ENCODE measurements at regions not wholly inside any gene's neighbourhood (a gene's known extent, or its start where the extent isn't known, plus 50 kb on each side); places are given as distances from the start of the nearest gene placed in this dataset.
A peak's percentile ranks its signal among the peaks of the same experiment; 100 is the strongest.

- in situ Hi-C loops (cut with MboI; ENCODE audit: low pct_ligation_motif_present in 1 of 4, low pct_unique_long_range_greater_than_20kb in 1 of 4, low sequenced_read_pairs in 3 of 4) (no loop called here), intact Hi-C loops (cut with DNase I; ENCODE audit: low total_unique reads) (no loop called here)
- Histone ChIP-seq H3K27ac (peak overlapping the region in 2 of 4 donors; percentile 3 to 19), H3K9me3 (no peaks in the 10 kb centered on the region), H3K27me3 (no peaks in the 10 kb centered on the region), H3K36me3 (no peaks in the 10 kb centered on the region), H3K4me1 (no peaks in the 10 kb centered on the region), H3K4me3 (no peak overlapping the region)
- DNase-seq = no peak
- TF ChIP-seq CTCF (IDR thresholded peaks at IDR 0.05) = no peak
- TF ChIP-seq POLR2AphosphoS5 (IDR thresholded peaks at IDR 0.05) = no peak
- no peak for TF ChIP-seq POLR2A (IDR thresholded peaks at IDR 0.05)
- no peak for TF ChIP-seq EP300 (IDR thresholded peaks at IDR 0.05; ENCODE audit: low read depth)
- WGBS, 2 donors (ENCODE audit: low coverage in 1 of 2) = 96 to 100% methylated on average over 1 to 5 of the region's 5 CpGs
Observed at GRCh38 chr7:54679490-54679817, 79.6 kb downstream of the SEC61G start.

- 71 to 84% methylated on average over 6 of the region's 6 CpGs for WGBS, 2 donors (ENCODE audit: low coverage in 1 of 2)
- no peak overlapping the region for H3K4me3 ChIP-seq
- no peaks in the 10 kb centered on the region for H3K9me3 ChIP-seq
- intact Hi-C loops (cut with DNase I; ENCODE audit: low total_unique reads) (no loop called here), in situ Hi-C loops (cut with MboI; ENCODE audit: low pct_ligation_motif_present in 1 of 4, low pct_unique_long_range_greater_than_20kb in 1 of 4, low sequenced_read_pairs in 3 of 4) (no loop called here)
- H3K27ac ChIP-seq = peak overlapping the region in 2 of 4 donors; percentile 3 to 19
- no peaks in the 10 kb centered on the region for H3K4me1 ChIP-seq
- no peaks in the 10 kb centered on the region for H3K27me3 ChIP-seq
- H3K36me3 ChIP-seq = no peaks in the 10 kb centered on the region
- no peak for DNase-seq
- TF ChIP-seq CTCF (IDR thresholded peaks at IDR 0.05) (no peak), EP300 (IDR thresholded peaks at IDR 0.05; ENCODE audit: low read depth) (no peak), POLR2A (IDR thresholded peaks at IDR 0.05) (no peak), POLR2AphosphoS5 (IDR thresholded peaks at IDR 0.05) (no peak)
Observed at GRCh38 chr7:54678763-54679489, 80.1 kb downstream of the SEC61G start.

- no peak for DNase-seq
- Histone ChIP-seq H3K27ac (no peak overlapping the region), H3K4me1 (no peaks in the 10 kb centered on the region), H3K36me3 (no peaks in the 10 kb centered on the region), H3K4me3 (no peak overlapping the region), H3K9me3 (no peaks in the 10 kb centered on the region), H3K27me3 (no peaks in the 10 kb centered on the region)
- TF ChIP-seq EP300 (IDR thresholded peaks at IDR 0.05; ENCODE audit: low read depth) = no peak
- no peak for TF ChIP-seq CTCF (IDR thresholded peaks at IDR 0.05)
- no peak for TF ChIP-seq POLR2AphosphoS5 (IDR thresholded peaks at IDR 0.05)
- no peak for TF ChIP-seq POLR2A (IDR thresholded peaks at IDR 0.05)
- in situ Hi-C loops (cut with MboI; ENCODE audit: low pct_ligation_motif_present in 1 of 4, low pct_unique_long_range_greater_than_20kb in 1 of 4, low sequenced_read_pairs in 3 of 4) (no loop called here), intact Hi-C loops (cut with DNase I; ENCODE audit: low total_unique reads) (no loop called here)
- WGBS, 2 donors (ENCODE audit: low coverage in 1 of 2) = 73 to 89% methylated on average over 2 to 3 of the region's 3 CpGs
Observed at GRCh38 chr7:54674891-54675290, 84.1 kb downstream of the SEC61G start.

GRCh38 chr7:54672519-54672918 lies 86.5 kb downstream of the SEC61G start:
- 85 to 93% methylated on average over 4 of the region's 4 CpGs for whole genome bisulfite sequencing, 2 donors (ENCODE audit: low coverage in 1 of 2)
- H3K36me3 ChIP-seq = no peaks in the 10 kb centered on the region
- H3K4me1 ChIP-seq = no peaks in the 10 kb centered on the region
- DNase-seq = no peak
- intact Hi-C loops (cut with DNase I; ENCODE audit: low total_unique reads) (no loop called here), in situ Hi-C loops (cut with MboI; ENCODE audit: low pct_ligation_motif_present in 1 of 4, low pct_unique_long_range_greater_than_20kb in 1 of 4, low sequenced_read_pairs in 3 of 4) (no loop called here)
- no peak for TF ChIP-seq POLR2A (IDR thresholded peaks at IDR 0.05)
- no peak for TF ChIP-seq CTCF (IDR thresholded peaks at IDR 0.05)
- H3K27ac ChIP-seq = no peak overlapping the region
- no peaks in the 10 kb centered on the region for H3K9me3 ChIP-seq
- no peak overlapping the region for H3K4me3 ChIP-seq
- H3K27me3 ChIP-seq = no peaks in the 10 kb centered on the region
